ENCODE measurements at regions not wholly inside any gene's neighbourhood (a gene's known extent, or its start where the extent isn't known, plus 50 kb on each side); places are given as distances from the start of the nearest gene placed in this dataset.
"Not testable (repeated sequence)": the region's sequence is repeated elsewhere in the genome, so short reads cannot be mapped to it uniquely, and the experiment has no call there.

DNA sequence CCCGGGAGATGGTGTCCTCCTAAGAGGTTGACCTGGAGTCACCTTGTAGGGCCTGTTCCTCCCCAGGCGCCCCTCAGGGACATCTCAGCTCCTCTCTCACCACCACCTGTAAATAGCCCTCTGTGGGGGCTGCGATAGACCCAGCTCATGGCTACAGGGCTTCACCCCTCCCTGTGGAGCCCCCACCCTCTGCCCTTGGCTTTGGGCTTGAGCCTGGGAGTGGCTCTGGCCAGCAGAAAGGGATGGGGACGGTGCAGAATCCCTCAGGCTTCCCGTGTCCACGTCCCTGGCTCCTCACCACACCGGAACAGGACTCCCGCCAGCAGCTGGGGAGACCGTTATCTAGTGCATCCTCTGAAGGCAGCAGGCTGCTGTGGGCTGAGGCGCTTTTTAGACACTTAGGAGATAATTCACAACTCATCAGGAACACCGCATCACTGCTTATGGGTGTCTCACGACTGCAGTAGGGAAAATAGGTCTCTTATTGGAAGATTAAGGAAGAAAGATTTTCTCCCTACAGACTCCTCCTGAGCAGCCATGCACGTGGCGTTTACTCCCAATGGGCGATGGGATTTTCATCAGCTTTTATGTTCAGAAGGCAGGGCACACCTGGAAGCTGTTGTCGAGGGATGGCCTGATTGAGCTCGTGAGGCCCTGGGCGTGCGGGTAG, 253.1 kb downstream of the ADGRD1 start:
- TF ChIP-seq, protein P1, sequence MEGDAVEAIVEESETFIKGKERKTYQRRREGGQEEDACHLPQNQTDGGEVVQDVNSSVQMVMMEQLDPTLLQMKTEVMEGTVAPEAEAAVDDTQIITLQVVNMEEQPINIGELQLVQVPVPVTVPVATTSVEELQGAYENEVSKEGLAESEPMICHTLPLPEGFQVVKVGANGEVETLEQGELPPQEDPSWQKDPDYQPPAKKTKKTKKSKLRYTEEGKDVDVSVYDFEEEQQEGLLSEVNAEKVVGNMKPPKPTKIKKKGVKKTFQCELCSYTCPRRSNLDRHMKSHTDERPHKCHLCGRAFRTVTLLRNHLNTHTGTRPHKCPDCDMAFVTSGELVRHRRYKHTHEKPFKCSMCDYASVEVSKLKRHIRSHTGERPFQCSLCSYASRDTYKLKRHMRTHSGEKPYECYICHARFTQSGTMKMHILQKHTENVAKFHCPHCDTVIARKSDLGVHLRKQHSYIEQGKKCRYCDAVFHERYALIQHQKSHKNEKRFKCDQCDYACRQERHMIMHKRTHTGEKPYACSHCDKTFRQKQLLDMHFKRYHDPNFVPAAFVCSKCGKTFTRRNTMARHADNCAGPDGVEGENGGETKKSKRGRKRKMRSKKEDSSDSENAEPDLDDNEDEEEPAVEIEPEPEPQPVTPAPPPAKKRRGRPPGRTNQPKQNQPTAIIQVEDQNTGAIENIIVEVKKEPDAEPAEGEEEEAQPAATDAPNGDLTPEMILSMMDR (optimal IDR thresholded peaks at IDR 0.05 in 1 of 3, IDR thresholded peaks at IDR 0.05 in 1 of 3, conservative IDR thresholded peaks at IDR 0.05 in 1 of 3; ENCODE audit: extremely low read depth in 1 of 3, insufficient read depth in 2 of 3, low read length in 3 of 3): not testable (repeated sequence)
- not testable (repeated sequence) for TF ChIP-seq EZH2 (IDR thresholded peaks at IDR 0.05; ENCODE audit: low read length)

Data from keratinocyte (primary cell).